Muscle layer of duodenum (tissue), 2 donors: ENCODE measurements at regions not wholly inside any gene's neighbourhood (a gene's known extent, or its start where the extent isn't known, plus 50 kb on each side); places are given as distances from the start of the nearest gene placed in this dataset.

Source experiments
- H3K27ac ChIP-seq: one replicate; pipeline ENCODE4 v1.7.0; 2013; ENCODE audit warnings: mild to moderate bottlenecking, low read length
- H3K27me3 ChIP-seq: one replicate; pipeline ENCODE4 v1.7.0; 2013; ENCODE audit warnings: low read depth, mild to moderate bottlenecking, control low read depth, low read length
- H3K36me3 ChIP-seq, 2 donors: one replicate each; pipeline ENCODE4 v1.7.0; 2013; ENCODE audit warnings: low read length in 2 of 2, control low read depth in 1 of 2, mild to moderate bottlenecking in 1 of 2; ENCODE audit not compliant: insufficient read depth in 2 of 2, control insufficient read depth in 1 of 2
- H3K4me1 ChIP-seq, 2 donors: one replicate each; pipeline ENCODE4 v1.7.0; 2013; ENCODE audit warnings: low read length in 2 of 2, mild to moderate bottlenecking in 2 of 2, control low read depth in 1 of 2, moderate library complexity in 1 of 2; ENCODE audit not compliant: insufficient read depth in 2 of 2, control insufficient read depth in 1 of 2
- H3K4me3 ChIP-seq, 2 donors: one replicate each; pipeline ENCODE4 v1.7.0; 2013; ENCODE audit warnings: low read length in 2 of 2, low read depth in 1 of 2, mild to moderate bottlenecking in 1 of 2
- H3K9me3 ChIP-seq, 2 donors: one replicate each; pipeline ENCODE4 v1.7.0; 2013; ENCODE audit warnings: low read length in 2 of 2, control low read depth in 1 of 2, mild to moderate bottlenecking in 1 of 2; ENCODE audit not compliant: control insufficient read depth in 1 of 2
- donor health status: healthy.

- H3K27ac ChIP-seq = no peak overlapping the region
- no peak overlapping the region for H3K4me3 ChIP-seq
- H3K9me3 ChIP-seq = no peaks in the 10 kb centered on the region
- H3K27me3 ChIP-seq = peaks cover 14% of the 10 kb centered on the region
- no peaks in the 10 kb centered on the region for H3K36me3 ChIP-seq
- peaks cover 0 to 19% of the 10 kb centered on the region in 2 donors for H3K4me1 ChIP-seq
Observed at GRCh38 chr2:121075641-121076497, 209.1 kb downstream of the TFCP2L1 start.

- no peak overlapping the region for H3K4me3 ChIP-seq
- H3K27me3 ChIP-seq = peaks cover 14% of the 10 kb centered on the region
- no peak overlapping the region for H3K27ac ChIP-seq
- H3K9me3 ChIP-seq = no peaks in the 10 kb centered on the region
- H3K4me1 ChIP-seq = peaks cover 0 to 19% of the 10 kb centered on the region in 2 donors
- H3K36me3 ChIP-seq = no peaks in the 10 kb centered on the region
Observed at GRCh38 chr2:121076498-121076820, 208.5 kb downstream of the TFCP2L1 start.

- peaks cover 0 to 19% of the 10 kb centered on the region in 2 donors for H3K4me1 ChIP-seq
- H3K4me3 ChIP-seq = no peak overlapping the region
- H3K36me3 ChIP-seq = no peaks in the 10 kb centered on the region
- H3K27ac ChIP-seq = no peak overlapping the region
- peaks cover 14% of the 10 kb centered on the region for H3K27me3 ChIP-seq
- H3K9me3 ChIP-seq = no peaks in the 10 kb centered on the region
Observed at GRCh38 chr2:121076885-121077549, 208.0 kb downstream of the TFCP2L1 start.

GRCh38 chr2:121078899-121079298, 206.1 kb downstream of the TFCP2L1 start:
- Histone ChIP-seq H3K4me3 (no peak overlapping the region), H3K36me3 (no peaks in the 10 kb centered on the region), H3K27ac (no peak overlapping the region), H3K9me3 (no peaks in the 10 kb centered on the region), H3K27me3 (peaks cover 14% of the 10 kb centered on the region), H3K4me1 (peaks cover 0 to 19% of the 10 kb centered on the region in 2 donors)

- Histone ChIP-seq H3K9me3 (no peaks in the 10 kb centered on the region), H3K27me3 (peaks cover 8% of the 10 kb centered on the region), H3K27ac (no peak overlapping the region)
Observed at GRCh38 chr2:121080013-121080772, 204.8 kb downstream of the TFCP2L1 start.

GRCh38 chr2:121081701-121082100, 203.3 kb downstream of the TFCP2L1 start:
- H3K27ac ChIP-seq = no peak overlapping the region

More at GRCh38 chr2:121080013-121080772, 204.8 kb downstream of the TFCP2L1 start:
- no peak overlapping the region for H3K4me3 ChIP-seq
- peaks cover 0 to 8% of the 10 kb centered on the region in 2 donors for H3K4me1 ChIP-seq
- H3K36me3 ChIP-seq = no peaks in the 10 kb centered on the region

GRCh38 chr2:121082191-121082590, 202.8 kb downstream of the TFCP2L1 start:
- no peaks in the 10 kb centered on the region for H3K4me1 ChIP-seq
- H3K27ac ChIP-seq = no peak overlapping the region
- H3K9me3 ChIP-seq = no peaks in the 10 kb centered on the region
- no peak overlapping the region for H3K4me3 ChIP-seq
- H3K36me3 ChIP-seq = no peaks in the 10 kb centered on the region
- H3K27me3 ChIP-seq = no peaks in the 10 kb centered on the region

More at GRCh38 chr2:121081701-121082100, 203.3 kb downstream of the TFCP2L1 start:
- Histone ChIP-seq H3K27me3 (no peaks in the 10 kb centered on the region), H3K4me3 (no peak overlapping the region), H3K4me1 (no peaks in the 10 kb centered on the region), H3K9me3 (no peaks in the 10 kb centered on the region), H3K36me3 (no peaks in the 10 kb centered on the region)

- H3K4me1 ChIP-seq = no peaks in the 10 kb centered on the region
- no peak overlapping the region for H3K27ac ChIP-seq
- no peaks in the 10 kb centered on the region for H3K36me3 ChIP-seq
- no peaks in the 10 kb centered on the region for H3K27me3 ChIP-seq
- no peak overlapping the region for H3K4me3 ChIP-seq
- H3K9me3 ChIP-seq = no peaks in the 10 kb centered on the region
Observed at GRCh38 chr2:121084130-121084680, 200.8 kb downstream of the TFCP2L1 start.

GRCh38 chr2:121085801-121086200, 199.2 kb downstream of the TFCP2L1 start:
- Histone ChIP-seq H3K4me1 (no peaks in the 10 kb centered on the region), H3K36me3 (no peaks in the 10 kb centered on the region), H3K9me3 (no peaks in the 10 kb centered on the region), H3K4me3 (no peak overlapping the region), H3K27ac (no peak overlapping the region), H3K27me3 (no peaks in the 10 kb centered on the region)

- no peak overlapping the region for H3K27ac ChIP-seq
- no peaks in the 10 kb centered on the region for H3K36me3 ChIP-seq
- H3K27me3 ChIP-seq = no peaks in the 10 kb centered on the region
- H3K4me1 ChIP-seq = no peaks in the 10 kb centered on the region
- no peaks in the 10 kb centered on the region for H3K9me3 ChIP-seq
- no peak overlapping the region for H3K4me3 ChIP-seq
Observed at GRCh38 chr2:121086450-121086849, 198.6 kb downstream of the TFCP2L1 start.

- no peak overlapping the region for H3K4me3 ChIP-seq
- H3K36me3 ChIP-seq = no peaks in the 10 kb centered on the region
- no peaks in the 10 kb centered on the region for H3K4me1 ChIP-seq
- no peak overlapping the region for H3K27ac ChIP-seq
- no peaks in the 10 kb centered on the region for H3K9me3 ChIP-seq
- H3K27me3 ChIP-seq = no peaks in the 10 kb centered on the region
Observed at GRCh38 chr2:121087117-121087516, 197.9 kb downstream of the TFCP2L1 start.
